Osteoblast (primary cell): ENCODE measurements at regions not wholly inside any gene's neighbourhood (a gene's known extent, or its start where the extent isn't known, plus 50 kb on each side); places are given as distances from the start of the nearest gene placed in this dataset.

ENCODE experiments used
- DNase-seq: peaks from one replicate; pipeline ENCODE4 v3.0.0; 2011; ENCODE audit warnings: low spot score, mixed read lengths; ENCODE audit not compliant: insufficient read length; ENCODE audit errors: missing footprints
- H2AFZ ChIP-seq: 2 replicates; pipeline ENCODE4 v1.6.0; 2011; ENCODE audit warnings: mild to moderate bottlenecking, low read length
- H3K27ac ChIP-seq: 2 replicates; pipeline ENCODE4 v1.5.1; 2011; ENCODE audit warnings: mild to moderate bottlenecking, low read depth, low read length, moderate library complexity
- H3K27me3 ChIP-seq: 2 replicates; pipeline ENCODE4 v1.6.0; 2012; ENCODE audit warnings: mild to moderate bottlenecking, control low read depth, inconsistent platforms, low read length, moderate library complexity; ENCODE audit not compliant: insufficient read depth
- H3K36me3 ChIP-seq: 2 replicates; pipeline ENCODE4 v1.5.1; 2011; ENCODE audit warnings: mild to moderate bottlenecking, low read length, control low read depth, moderate library complexity; ENCODE audit not compliant: insufficient read depth
- H3K4me1 ChIP-seq: 2 replicates; pipeline ENCODE4 v1.5.1; 2011; ENCODE audit warnings: mild to moderate bottlenecking, low read length, control low read depth, moderate library complexity; ENCODE audit not compliant: insufficient read depth
- H3K4me2 ChIP-seq: 2 replicates; pipeline ENCODE4 v1.6.0; 2011; ENCODE audit warnings: mild to moderate bottlenecking, low read length; ENCODE audit not compliant: insufficient read depth
- H3K4me3 ChIP-seq: fragments of 200-600 bp; sonication (generic); 3 replicates; pipeline ENCODE4 v1.5.1; 2012; ENCODE audit warnings: mild to moderate bottlenecking, low read length, inconsistent platforms; ENCODE audit not compliant: insufficient read depth
- H3K79me2 ChIP-seq: 2 replicates; pipeline ENCODE4 v1.6.0; 2012; ENCODE audit warnings: mild to moderate bottlenecking, low read length, control low read depth, inconsistent platforms; ENCODE audit not compliant: insufficient read depth
- H3K9me3 ChIP-seq: 2 replicates; pipeline ENCODE4 v1.5.1; 2011; ENCODE audit warnings: low read depth, low read length, control low read depth
- H4K20me1 ChIP-seq: 2 replicates; pipeline ENCODE4 v1.6.0; 2012; ENCODE audit warnings: mild to moderate bottlenecking, low read length, control low read depth; ENCODE audit not compliant: insufficient read depth
- TF ChIP-seq, protein P1 (sequence below): IDR thresholded peaks from 2 replicates; pipeline ENCODE4 v1.5.1; 2011; ENCODE audit warnings: mild to moderate bottlenecking, low read depth, low read length, moderate library complexity; ENCODE audit errors: extremely low read depth

DNA sequence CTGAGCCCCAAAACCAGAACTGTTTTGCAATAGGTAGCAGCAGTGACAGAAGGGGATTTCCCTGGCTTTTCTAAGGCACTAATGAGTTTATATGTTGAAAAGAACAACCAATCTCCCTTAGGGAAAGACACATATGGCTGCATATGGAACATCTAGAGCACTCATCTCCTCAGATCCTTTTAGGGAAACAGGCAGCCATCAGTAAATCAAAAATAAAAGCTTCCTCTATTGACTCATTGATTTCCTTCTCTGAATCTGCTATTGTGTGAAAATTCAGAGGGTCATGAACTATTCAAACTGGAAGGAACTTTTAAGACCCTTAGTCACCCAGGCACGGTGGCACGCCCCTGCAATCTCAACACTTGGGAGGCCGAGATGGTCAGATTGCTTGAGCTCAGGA is 110.9 kb upstream of the NANOS1 start:
- DNase-seq, result no peak
- no peaks in the 10 kb centered on the region for H3K4me1 ChIP-seq
- H3K9me3 ChIP-seq, result no peaks in the 10 kb centered on the region
- H3K27ac ChIP-seq, result no peak overlapping the region
- TF ChIP-seq, protein P1, sequence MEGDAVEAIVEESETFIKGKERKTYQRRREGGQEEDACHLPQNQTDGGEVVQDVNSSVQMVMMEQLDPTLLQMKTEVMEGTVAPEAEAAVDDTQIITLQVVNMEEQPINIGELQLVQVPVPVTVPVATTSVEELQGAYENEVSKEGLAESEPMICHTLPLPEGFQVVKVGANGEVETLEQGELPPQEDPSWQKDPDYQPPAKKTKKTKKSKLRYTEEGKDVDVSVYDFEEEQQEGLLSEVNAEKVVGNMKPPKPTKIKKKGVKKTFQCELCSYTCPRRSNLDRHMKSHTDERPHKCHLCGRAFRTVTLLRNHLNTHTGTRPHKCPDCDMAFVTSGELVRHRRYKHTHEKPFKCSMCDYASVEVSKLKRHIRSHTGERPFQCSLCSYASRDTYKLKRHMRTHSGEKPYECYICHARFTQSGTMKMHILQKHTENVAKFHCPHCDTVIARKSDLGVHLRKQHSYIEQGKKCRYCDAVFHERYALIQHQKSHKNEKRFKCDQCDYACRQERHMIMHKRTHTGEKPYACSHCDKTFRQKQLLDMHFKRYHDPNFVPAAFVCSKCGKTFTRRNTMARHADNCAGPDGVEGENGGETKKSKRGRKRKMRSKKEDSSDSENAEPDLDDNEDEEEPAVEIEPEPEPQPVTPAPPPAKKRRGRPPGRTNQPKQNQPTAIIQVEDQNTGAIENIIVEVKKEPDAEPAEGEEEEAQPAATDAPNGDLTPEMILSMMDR, result no peak
- no peak overlapping the region for H2AFZ ChIP-seq
- no peaks in the 10 kb centered on the region for H4K20me1 ChIP-seq
- no peaks in the 10 kb centered on the region for H3K79me2 ChIP-seq
- no peak overlapping the region for H3K4me3 ChIP-seq
- no peak overlapping the region for H3K4me2 ChIP-seq
- H3K27me3 ChIP-seq, result peaks cover 7% of the 10 kb centered on the region
- H3K36me3 ChIP-seq, result no peaks in the 10 kb centered on the region

DNA sequence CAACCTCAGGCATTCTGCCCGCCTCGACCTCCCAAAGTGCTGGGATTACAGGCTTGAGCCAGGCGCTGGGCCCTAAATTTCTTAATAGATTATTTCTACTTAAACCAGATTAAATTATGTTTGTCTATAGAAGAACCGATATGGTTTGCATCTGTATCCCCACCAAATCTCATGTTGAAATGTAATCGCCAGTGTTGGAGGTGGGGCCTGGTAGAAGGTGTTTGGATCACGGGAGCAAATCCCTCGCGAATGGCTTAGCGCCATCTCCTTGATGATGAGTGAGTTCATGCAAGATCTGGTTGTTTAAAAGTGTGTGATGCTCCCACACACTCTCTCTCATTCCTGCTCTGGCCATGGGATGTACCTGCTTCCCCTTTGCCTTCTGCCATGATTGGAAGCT is 109.3 kb upstream of the NANOS1 start:
- Histone ChIP-seq H3K27me3 (peaks cover 11% of the 10 kb centered on the region), H3K9me3 (no peaks in the 10 kb centered on the region), H2AFZ (no peak overlapping the region), H3K36me3 (no peaks in the 10 kb centered on the region), H3K4me1 (no peaks in the 10 kb centered on the region), H3K4me3 (no peak overlapping the region), H3K79me2 (no peaks in the 10 kb centered on the region), H3K27ac (no peak overlapping the region), H3K4me2 (no peak overlapping the region), H4K20me1 (no peaks in the 10 kb centered on the region)
- TF ChIP-seq, protein P1, result no peak
- no peak for DNase-seq

DNA sequence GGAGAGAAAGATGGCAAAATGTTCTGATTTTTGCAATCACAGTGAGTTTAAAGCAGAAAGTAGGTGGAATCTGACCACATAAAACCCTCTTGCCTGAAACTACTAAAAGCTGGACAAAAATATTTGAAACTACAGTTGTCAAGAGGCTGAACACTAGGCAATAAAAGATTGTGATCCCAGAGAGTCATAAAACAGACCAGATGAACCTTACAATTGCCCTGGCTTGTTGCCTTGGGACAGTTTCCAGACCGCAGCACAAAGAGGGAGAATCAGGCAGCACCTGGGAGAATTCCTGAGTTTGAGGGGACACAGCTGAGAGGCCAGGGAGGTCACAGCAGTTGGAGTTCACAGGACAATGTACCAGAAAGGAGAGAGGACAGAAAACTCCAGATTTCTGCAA is 107.3 kb upstream of the NANOS1 start:
- Histone ChIP-seq H3K9me3 (no peaks in the 10 kb centered on the region), H3K4me1 (no peaks in the 10 kb centered on the region), H2AFZ (no peak overlapping the region), H3K27ac (no peak overlapping the region), H3K36me3 (no peaks in the 10 kb centered on the region), H3K4me2 (no peak overlapping the region), H3K27me3 (peaks cover 13% of the 10 kb centered on the region), H3K79me2 (no peaks in the 10 kb centered on the region), H4K20me1 (no peaks in the 10 kb centered on the region), H3K4me3 (no peak overlapping the region)
- TF ChIP-seq, protein P1, result no peak
- no peak for DNase-seq

DNA sequence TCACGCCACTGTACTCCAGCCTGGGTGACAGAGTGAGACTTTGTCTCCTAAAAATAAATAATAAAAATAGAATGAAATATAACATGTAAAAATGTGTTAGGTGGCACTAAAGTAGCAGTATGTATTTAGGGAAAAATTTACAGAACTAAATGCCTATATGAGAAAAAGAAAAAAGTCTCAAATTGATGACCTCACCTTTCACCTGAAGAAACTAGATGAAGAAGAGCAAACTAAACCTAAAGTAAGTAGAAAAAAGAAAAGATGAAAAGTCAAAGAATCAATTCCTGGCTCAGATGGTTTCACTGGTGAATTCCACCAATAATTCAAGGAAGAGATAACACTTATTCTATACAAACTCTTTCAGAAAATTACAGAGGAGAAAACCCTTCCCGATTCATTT is 106.5 kb upstream of the NANOS1 start:
- no peaks in the 10 kb centered on the region for H3K79me2 ChIP-seq
- H3K4me1 ChIP-seq, result no peaks in the 10 kb centered on the region
- H3K36me3 ChIP-seq, result no peaks in the 10 kb centered on the region
- TF ChIP-seq, protein P1, result no peak
- no peak overlapping the region for H2AFZ ChIP-seq
- no peak overlapping the region for H3K4me2 ChIP-seq
- no peaks in the 10 kb centered on the region for H3K9me3 ChIP-seq
- no peak overlapping the region for H3K27ac ChIP-seq
- DNase-seq, result no peak
- H4K20me1 ChIP-seq, result no peaks in the 10 kb centered on the region
- H3K4me3 ChIP-seq, result no peak overlapping the region
- peaks cover 13% of the 10 kb centered on the region for H3K27me3 ChIP-seq
